Mucosa of descending colon (tissue), 3 donors: ENCODE measurements at regions not wholly inside any gene's neighbourhood (a gene's known extent, or its start where the extent isn't known, plus 50 kb on each side); places are given as distances from the start of the nearest gene placed in this dataset.

Experiments
- ATAC-seq: fragments of 200-7000 bp; cut with Tn5 transposase; one replicate; pipeline ENCODE4 v1.9.1; 2020; ENCODE audit warnings: mild to moderate bottlenecking, moderate library complexity
- DNase-seq, 3 donors: peaks; one replicate each; pipeline ENCODE4 v3.0.0-alpha.2; 2020
- H3K36me3 ChIP-seq: fragments of 200-600 bp; one replicate; pipeline ENCODE4 v1.8.0; 2021; ENCODE audit warnings: low read depth, mild to moderate bottlenecking
- H3K4me1 ChIP-seq: fragments of 200-600 bp; one replicate; pipeline ENCODE4 v1.8.0; 2021; ENCODE audit warnings: low read depth, mild to moderate bottlenecking
- H3K4me3 ChIP-seq: fragments of 200-600 bp; one replicate; pipeline ENCODE4 v1.8.0; 2021; ENCODE audit warnings: mild to moderate bottlenecking
- H3K9me3 ChIP-seq: fragments of 200-600 bp; one replicate; pipeline ENCODE4 v1.8.0; 2021; ENCODE audit warnings: mild to moderate bottlenecking
- intact Hi-C, 2 donors: fragments of 100-400 bp; cut with DNase I in 1 of 2; cut with micrococcal nuclease in 1 of 2; formaldehyde crosslinking; loops; one replicate each; pipeline versions ENCODE4 v1.11.0 to v1.11.1; 2022; cut with DNase I, micrococcal nuclease
- TF ChIP-seq, protein P1 (sequence below): fragments of 200-600 bp; IDR thresholded peaks from one replicate; pipeline ENCODE4 v1.8.0; 2022; ENCODE audit warnings: antibody characterized with exemption, mild to moderate bottlenecking
- donor health status: DM: no; HTN: no; CAD: no; lungs with moderate emphysema.
- donor health status: DM: no; HTN: no; CAD: no.
- donor health status: DM: no; HTN: yes; CAD: no.

DNA sequence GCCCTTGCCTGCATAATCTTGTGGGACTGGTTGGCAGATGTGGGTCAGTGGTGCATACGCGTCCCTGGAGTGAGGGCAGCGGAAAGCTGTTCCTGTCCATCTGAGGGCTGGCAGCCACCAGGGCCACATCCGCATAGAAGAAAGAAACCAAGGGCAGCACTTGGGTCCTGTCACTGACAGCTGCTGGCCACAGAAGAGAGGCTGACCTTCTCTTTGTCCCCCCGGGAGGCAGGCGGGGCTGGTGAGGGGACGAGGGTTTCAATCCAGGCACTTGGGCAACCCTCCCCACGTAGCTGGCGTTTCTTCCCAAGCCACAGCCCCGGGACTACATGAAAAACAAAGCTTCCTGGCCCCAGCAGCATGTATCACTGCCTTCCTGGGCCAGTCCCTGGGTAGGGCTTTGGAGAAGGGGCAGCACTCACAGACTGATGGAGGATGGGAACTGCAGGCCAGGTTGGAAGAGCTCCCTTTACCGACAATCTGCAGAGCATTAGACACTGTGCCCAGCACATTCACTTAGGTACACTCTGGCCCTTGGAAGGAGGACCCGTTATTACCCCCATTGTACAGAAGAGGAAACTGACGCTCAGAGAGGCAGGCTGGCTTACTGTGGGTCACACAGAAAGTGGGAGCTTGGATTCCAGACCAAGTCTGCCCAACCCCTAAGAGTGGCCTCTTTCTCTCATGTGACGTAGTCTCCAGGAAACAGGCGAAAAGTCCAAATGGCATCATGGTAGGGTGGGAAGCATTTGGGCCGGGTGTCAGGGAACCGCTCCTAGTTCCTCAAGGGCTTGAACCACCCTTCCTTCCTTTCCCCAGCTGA lies 78.8 kb upstream of the SLC6A6 start:
- no peak for DNase-seq
- TF ChIP-seq, protein P1, sequence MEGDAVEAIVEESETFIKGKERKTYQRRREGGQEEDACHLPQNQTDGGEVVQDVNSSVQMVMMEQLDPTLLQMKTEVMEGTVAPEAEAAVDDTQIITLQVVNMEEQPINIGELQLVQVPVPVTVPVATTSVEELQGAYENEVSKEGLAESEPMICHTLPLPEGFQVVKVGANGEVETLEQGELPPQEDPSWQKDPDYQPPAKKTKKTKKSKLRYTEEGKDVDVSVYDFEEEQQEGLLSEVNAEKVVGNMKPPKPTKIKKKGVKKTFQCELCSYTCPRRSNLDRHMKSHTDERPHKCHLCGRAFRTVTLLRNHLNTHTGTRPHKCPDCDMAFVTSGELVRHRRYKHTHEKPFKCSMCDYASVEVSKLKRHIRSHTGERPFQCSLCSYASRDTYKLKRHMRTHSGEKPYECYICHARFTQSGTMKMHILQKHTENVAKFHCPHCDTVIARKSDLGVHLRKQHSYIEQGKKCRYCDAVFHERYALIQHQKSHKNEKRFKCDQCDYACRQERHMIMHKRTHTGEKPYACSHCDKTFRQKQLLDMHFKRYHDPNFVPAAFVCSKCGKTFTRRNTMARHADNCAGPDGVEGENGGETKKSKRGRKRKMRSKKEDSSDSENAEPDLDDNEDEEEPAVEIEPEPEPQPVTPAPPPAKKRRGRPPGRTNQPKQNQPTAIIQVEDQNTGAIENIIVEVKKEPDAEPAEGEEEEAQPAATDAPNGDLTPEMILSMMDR: no peak

DNA sequence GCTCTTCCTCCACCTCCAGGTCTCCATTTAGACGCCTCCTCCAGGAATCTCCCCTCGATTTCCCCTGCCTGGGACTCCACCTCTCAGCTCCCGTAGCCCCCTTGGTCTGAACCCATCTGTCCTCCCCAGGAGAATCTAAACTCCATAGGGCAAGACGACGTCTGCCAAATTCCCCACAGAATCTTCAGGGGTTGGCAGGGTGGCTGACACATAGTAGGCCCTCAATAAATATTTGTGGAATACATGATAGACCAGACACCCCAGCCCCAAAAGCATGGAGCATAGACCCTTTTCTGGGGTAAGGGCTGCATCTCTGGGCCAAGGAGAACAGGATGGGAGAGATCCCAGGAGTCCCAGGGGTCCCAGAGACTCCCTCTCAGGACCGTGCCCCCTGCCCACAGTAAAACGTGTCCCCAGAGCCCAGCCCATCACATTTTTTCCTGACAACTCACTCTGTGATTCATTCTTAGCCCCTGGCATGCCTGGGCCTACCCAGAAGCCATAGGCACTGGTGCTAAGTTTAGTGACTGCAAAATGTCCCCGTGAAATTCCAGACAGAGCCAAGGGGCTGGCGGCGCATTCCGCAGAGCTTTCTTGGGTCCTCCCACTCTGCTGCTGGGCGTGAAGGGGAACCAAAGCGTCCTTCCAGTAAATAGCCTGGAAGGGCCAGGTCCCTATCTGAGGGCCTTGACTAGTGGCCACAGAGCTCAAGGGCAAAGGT lies 78.0 kb upstream of the SLC6A6 start:
- intact Hi-C loops: no loop called here
- H3K9me3 ChIP-seq: no peaks in the 10 kb centered on the region
- no peaks in the 10 kb centered on the region for H3K36me3 ChIP-seq
- no peak overlapping the region for H3K4me3 ChIP-seq
- TF ChIP-seq, protein P1: no peak
- ATAC-seq: no peak
- no peak for DNase-seq
- H3K4me1 ChIP-seq: no peaks in the 10 kb centered on the region

More for the DNA sequence above, 78.8 kb upstream of the SLC6A6 start:
- ATAC-seq: no peak
- Histone ChIP-seq H3K9me3 (no peaks in the 10 kb centered on the region), H3K4me1 (no peaks in the 10 kb centered on the region), H3K4me3 (no peak overlapping the region), H3K36me3 (no peaks in the 10 kb centered on the region)
- intact Hi-C loops: no loop called here

DNA sequence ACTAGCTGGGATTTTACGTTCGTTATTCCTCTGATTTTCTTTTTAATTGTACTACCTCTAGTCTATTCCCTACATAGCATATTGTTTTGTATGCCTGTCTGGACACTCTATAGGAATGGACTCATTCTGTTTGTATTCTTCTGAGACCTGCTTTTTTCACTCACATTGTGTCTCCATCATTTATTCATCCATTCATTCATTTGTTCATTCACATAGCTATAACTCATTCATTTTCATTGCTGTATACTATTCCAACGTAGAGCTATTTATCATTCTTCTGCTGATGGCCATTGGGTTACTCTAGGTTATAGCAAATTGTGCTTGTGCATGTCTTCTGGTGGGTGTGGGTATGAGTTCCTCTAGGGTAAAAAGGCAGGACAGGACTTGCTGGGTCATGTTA lies 74.0 kb upstream of the SLC6A6 start:
- H3K9me3 ChIP-seq: no peaks in the 10 kb centered on the region
- no peaks in the 10 kb centered on the region for H3K36me3 ChIP-seq
- no peak for ATAC-seq
- H3K4me3 ChIP-seq: no peak overlapping the region
- TF ChIP-seq, protein P1: no peak
- intact Hi-C loops: no loop called here
- no peaks in the 10 kb centered on the region for H3K4me1 ChIP-seq
- no peak for DNase-seq

DNA sequence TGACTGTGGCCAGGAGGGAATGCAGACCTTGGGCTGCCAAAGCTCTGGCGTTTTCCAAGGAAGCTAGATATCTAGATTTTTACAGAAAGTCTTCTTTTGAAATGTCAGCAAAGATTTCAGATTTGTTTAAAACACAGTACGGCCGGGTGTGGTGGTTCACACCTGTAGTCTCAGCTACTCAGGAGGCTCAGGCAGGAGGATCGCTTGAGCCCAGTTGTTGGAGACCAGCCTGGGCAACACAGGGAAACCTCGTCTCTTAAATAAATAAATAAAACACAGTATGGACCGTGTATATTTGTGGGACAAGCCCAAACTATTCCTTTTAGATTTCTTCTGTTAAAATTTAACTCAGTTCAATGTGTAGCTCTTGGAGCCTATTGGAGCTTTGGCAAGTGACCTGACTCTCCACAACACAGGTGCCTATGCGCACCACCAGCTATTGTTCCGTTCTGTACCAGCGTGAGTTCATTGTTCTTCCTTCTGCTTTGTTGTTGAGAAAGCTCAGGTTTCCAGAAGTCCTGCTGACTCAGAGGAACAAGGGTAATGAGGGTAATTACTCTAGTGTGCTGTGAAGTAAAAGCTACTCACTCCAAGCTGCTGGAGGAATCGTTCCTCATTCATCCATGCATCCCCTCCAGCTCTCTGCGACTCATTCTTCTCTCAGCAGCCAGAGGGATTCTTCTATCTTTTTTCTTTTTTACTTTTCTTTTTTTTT lies 73.1 kb upstream of the SLC6A6 start:
- Histone ChIP-seq H3K4me1 (no peaks in the 10 kb centered on the region), H3K9me3 (no peaks in the 10 kb centered on the region), H3K4me3 (no peak overlapping the region), H3K36me3 (no peaks in the 10 kb centered on the region)
- DNase-seq: peak in 1 of 3 donors; percentile 25
- intact Hi-C loops: no loop called here
- peak; percentile 85 for ATAC-seq
- TF ChIP-seq, protein P1: no peak

DNA sequence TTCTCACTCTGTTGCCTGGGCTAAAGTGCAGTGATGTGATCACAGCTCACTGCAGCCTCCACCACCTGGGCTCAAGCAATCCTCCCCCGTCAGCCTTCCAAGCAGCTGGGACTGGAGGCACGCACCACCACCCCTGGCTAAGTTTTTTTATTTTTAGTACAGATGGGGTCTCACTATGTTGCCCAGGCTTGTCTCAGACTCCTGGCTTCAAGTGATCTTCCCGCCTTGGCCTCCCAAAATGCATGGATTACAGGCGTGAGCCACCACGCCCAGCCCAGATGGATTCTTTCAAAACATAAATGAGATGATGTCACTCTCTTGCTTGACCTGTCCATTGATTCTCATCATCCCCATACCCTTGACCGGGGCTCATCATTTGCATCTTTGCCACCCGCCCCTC lies 72.6 kb upstream of the SLC6A6 start:
- Histone ChIP-seq H3K4me1 (no peaks in the 10 kb centered on the region), H3K4me3 (no peak overlapping the region), H3K9me3 (no peaks in the 10 kb centered on the region), H3K36me3 (no peaks in the 10 kb centered on the region)
- DNase-seq (no peak), ATAC-seq (no peak)
- TF ChIP-seq, protein P1: no peak
- intact Hi-C loops: no loop called here
